Transverse colon (tissue), 3 donors: ENCODE measurements at regions not wholly inside any gene's neighbourhood (a gene's known extent, or its start where the extent isn't known, plus 50 kb on each side); places are given as distances from the start of the nearest gene placed in this dataset.

ENCODE experiments used
- CTCF ChIP-seq, 5 experiments: fragments of 200-600 bp in 3 of 5; fragments of 450-650 bp in 2 of 5; sonication (generic) in 3 of 5; IDR thresholded peaks; 1 replicate in 2 of 5; 2 replicates in 3 of 5; pipeline ENCODE4 v1.5.1; 2016 to 2017; ENCODE audit warnings: antibody characterized with exemption in 5 of 5, inconsistent platforms in 3 of 5, mild to moderate bottlenecking in 2 of 5, moderate library complexity in 1 of 5
- POLR2A ChIP-seq: fragments of 450-650 bp; IDR thresholded peaks from one replicate; pipeline ENCODE4 v1.6.1; 2016; ENCODE audit warnings: antibody characterized with exemption, mild to moderate bottlenecking, moderate library complexity

- TF ChIP-seq CTCF (IDR thresholded peaks at IDR 0.05) (no peak), POLR2A (no peak)
These were observed 804.1 kb downstream of the USP25 start for GRCh38 chr21:16533692-16534407.
